HG03280 (cell line): ENCODE measurements at regions not wholly inside any gene's neighbourhood (a gene's known extent, or its start where the extent isn't known, plus 50 kb on each side); places are given as distances from the start of the nearest gene placed in this dataset.

Experiments used
- ATAC-seq: cut with Tn5 transposase; IDR thresholded peaks from one replicate; pipeline ENCODE4 v1.9.1; 2021; ENCODE audit warnings: mild to moderate bottlenecking, moderate library complexity; ENCODE audit not compliant: unreplicated experiment

- ATAC-seq: no peak
Observed at GRCh38 chr20:19923762-19924161, 93.4 kb upstream of the NAA20 start.

GRCh38 chr20:19924255-19924654 lies 92.9 kb upstream of the NAA20 start:
- no peak for ATAC-seq

- ATAC-seq: no peak
Observed at GRCh38 chr20:19926591-19926990, 90.6 kb upstream of the NAA20 start.

GRCh38 chr20:19928328-19929011 lies 88.7 kb upstream of the NAA20 start:
- no peak for ATAC-seq

GRCh38 chr20:19929012-19929360 lies 88.2 kb upstream of the NAA20 start:
- no peak for ATAC-seq

GRCh38 chr20:19929481-19930145 lies 87.5 kb upstream of the NAA20 start:
- no peak for ATAC-seq

GRCh38 chr20:19930426-19930825 lies 86.7 kb upstream of the NAA20 start:
- ATAC-seq: no peak

GRCh38 chr20:19932170-19932667 lies 84.9 kb upstream of the NAA20 start:
- ATAC-seq: no peak

GRCh38 chr20:19934792-19935491 lies 82.2 kb upstream of the NAA20 start:
- ATAC-seq: no peak

GRCh38 chr20:19935842-19936241 lies 81.3 kb upstream of the NAA20 start:
- ATAC-seq: no peak

GRCh38 chr20:19936466-19937200 lies 80.5 kb upstream of the NAA20 start:
- no peak for ATAC-seq

- ATAC-seq: peak; percentile 16
Observed at GRCh38 chr20:19937218-19937617, 79.9 kb upstream of the NAA20 start.

- peak; percentile 89 for ATAC-seq
Observed at GRCh38 chr20:19937651-19938420, 79.3 kb upstream of the NAA20 start.

GRCh38 chr20:19938421-19939090 lies 78.6 kb upstream of the NAA20 start:
- ATAC-seq: no peak

- ATAC-seq: no peak
Observed at GRCh38 chr20:19940988-19941460, 76.1 kb upstream of the NAA20 start.

- ATAC-seq: no peak
Observed at GRCh38 chr20:19942611-19943010, 74.6 kb upstream of the NAA20 start.

- no peak for ATAC-seq
Observed at GRCh38 chr20:19943061-19943521, 74.1 kb upstream of the NAA20 start.

- ATAC-seq: no peak
Observed at GRCh38 chr20:19944772-19945459, 72.2 kb upstream of the NAA20 start.
